GM12864 (cell line): ENCODE measurements at regions not wholly inside any gene's neighbourhood (a gene's known extent, or its start where the extent isn't known, plus 50 kb on each side); places are given as distances from the start of the nearest gene placed in this dataset.

Experiments
- DNase-seq: peaks from one replicate; pipeline ENCODE4 v3.0.0-alpha.2; 2011; ENCODE audit warnings: low read depth
- H3K4me3 ChIP-seq: 2 replicates; pipeline ENCODE4 v1.5.1; 2011; ENCODE audit warnings: mild to moderate bottlenecking, low read depth, low read length, control low read depth
- TF ChIP-seq, protein P1 (sequence below): IDR thresholded peaks from 2 replicates; pipeline ENCODE4 v1.5.1; 2011; ENCODE audit warnings: low read depth, mild to moderate bottlenecking, moderate library complexity, low read length, control low read depth, inconsistent platforms; ENCODE audit errors: missing control alignments

DNA sequence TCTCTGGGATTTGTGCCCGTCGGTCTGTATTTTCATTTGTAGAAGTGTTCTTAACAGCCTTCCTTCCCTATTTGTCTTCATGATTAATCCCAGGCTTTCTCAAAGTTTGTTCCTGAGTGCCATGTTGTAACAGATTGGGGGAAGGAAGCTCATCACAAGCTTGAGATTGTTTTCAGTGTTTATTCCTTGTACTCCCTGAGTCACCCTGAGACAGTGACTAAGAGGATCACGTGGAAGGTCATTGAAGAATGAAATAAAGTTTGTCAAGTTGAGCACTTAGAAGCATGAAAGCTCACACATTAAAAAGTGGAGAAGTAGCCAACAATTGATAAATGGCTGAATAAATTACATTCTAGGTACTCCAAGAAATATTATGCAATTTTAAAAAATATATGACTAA is 153.5 kb upstream of the FAM241A start:
- no peak for DNase-seq
- H3K4me3 ChIP-seq, result no peak overlapping the region
- TF ChIP-seq, protein P1, sequence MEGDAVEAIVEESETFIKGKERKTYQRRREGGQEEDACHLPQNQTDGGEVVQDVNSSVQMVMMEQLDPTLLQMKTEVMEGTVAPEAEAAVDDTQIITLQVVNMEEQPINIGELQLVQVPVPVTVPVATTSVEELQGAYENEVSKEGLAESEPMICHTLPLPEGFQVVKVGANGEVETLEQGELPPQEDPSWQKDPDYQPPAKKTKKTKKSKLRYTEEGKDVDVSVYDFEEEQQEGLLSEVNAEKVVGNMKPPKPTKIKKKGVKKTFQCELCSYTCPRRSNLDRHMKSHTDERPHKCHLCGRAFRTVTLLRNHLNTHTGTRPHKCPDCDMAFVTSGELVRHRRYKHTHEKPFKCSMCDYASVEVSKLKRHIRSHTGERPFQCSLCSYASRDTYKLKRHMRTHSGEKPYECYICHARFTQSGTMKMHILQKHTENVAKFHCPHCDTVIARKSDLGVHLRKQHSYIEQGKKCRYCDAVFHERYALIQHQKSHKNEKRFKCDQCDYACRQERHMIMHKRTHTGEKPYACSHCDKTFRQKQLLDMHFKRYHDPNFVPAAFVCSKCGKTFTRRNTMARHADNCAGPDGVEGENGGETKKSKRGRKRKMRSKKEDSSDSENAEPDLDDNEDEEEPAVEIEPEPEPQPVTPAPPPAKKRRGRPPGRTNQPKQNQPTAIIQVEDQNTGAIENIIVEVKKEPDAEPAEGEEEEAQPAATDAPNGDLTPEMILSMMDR, result no peak

DNA sequence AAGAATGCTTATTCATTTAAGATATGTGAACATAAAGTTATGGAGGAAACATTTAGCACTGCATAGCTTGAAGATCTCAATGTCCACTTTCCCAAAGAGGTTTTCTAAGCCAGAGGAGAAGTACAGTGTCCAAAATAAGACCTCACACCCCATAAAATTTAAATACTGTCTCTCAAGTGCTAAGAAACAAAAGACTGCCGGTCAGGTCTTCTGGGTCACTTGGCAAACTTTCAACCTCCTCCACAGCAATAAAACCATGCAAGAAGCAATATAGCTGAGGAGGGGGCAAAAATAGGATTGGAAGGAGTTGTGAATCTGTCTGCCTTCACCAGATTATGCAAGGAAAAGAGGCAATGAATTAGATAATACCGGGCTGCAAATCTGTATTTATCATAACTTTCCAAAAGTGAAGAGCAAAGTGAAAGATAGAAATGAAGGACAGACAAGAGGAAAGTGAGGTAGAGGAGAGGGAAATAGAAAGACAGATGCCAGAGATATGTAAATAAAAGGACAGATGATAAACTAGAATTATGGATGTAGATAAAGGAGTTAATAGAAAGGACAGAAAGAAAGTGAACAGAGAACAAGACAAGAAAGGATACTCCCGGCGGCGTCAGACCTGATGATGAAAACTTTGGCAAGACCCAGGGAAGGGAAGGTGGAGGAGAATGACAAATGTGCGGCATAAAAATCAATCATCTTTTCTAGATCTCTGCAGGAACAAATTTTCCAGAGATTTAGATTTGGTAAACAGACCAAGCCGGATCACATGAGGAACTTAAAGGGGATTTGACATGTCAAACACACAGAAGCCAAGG is 152.7 kb upstream of the FAM241A start:
- no peak for DNase-seq
- TF ChIP-seq, protein P1, result no peak
- no peak overlapping the region for H3K4me3 ChIP-seq

DNA sequence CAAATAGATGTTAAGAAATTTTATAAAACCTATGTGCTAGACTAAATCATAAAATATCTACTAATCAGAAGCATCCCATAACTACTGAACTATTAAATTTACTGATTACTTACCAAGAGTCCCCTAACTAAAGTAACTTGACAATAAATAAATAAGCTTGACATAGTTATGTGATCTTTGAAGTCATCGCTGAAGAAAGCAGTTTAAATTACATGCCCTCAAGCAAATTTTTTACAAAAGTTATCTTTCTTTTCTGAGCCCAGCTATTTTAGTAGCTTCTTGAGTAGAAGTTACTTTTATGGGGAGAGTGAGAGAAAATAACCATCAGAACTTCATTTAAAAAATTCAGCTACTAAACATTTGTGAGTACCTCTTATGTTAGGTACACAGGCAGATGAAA is 150.9 kb upstream of the FAM241A start:
- TF ChIP-seq, protein P1, result no peak
- no peak overlapping the region for H3K4me3 ChIP-seq
- DNase-seq, result no peak

DNA sequence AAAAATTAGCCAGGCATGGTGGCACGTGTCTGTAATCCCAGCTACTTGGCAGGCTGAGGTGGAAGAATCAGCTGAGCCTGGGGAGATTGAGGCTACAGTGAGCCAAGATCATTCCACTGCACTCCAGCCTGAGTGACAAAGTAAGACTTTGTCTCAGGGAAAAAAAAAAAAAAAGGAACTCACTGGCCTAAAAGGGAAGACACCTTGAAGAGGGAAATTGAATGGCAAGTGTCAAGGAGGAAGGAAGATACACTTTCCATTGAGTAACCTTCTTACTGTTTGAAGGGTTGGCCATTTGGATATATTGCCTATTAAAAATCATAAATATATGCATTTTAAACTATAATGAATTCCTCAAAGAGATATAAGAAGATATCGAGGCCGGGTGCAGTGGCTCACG is 147.5 kb upstream of the FAM241A start:
- H3K4me3 ChIP-seq, result no peak overlapping the region
- TF ChIP-seq, protein P1, result no peak
- DNase-seq, result no peak

DNA sequence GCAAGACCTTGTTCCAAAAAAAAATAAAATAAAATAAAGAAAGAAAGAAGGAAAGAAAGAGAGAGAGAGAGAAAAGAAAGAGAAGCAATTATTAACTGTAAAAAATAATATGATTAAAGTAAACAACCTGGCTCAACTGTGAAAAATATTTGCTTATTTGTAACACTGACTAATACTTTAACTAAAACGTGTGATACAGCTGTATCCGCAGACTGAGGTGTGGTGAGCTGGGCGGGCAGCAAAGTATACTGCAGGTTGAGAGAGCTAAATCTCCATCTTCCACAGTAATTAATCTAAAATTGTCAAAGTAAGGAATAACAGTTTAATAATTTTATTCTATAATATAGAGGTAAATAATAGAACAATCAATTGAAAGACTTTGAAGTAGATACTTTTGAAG is 145.5 kb upstream of the FAM241A start:
- DNase-seq, result no peak
- TF ChIP-seq, protein P1, result no peak
- H3K4me3 ChIP-seq, result no peak overlapping the region

DNA sequence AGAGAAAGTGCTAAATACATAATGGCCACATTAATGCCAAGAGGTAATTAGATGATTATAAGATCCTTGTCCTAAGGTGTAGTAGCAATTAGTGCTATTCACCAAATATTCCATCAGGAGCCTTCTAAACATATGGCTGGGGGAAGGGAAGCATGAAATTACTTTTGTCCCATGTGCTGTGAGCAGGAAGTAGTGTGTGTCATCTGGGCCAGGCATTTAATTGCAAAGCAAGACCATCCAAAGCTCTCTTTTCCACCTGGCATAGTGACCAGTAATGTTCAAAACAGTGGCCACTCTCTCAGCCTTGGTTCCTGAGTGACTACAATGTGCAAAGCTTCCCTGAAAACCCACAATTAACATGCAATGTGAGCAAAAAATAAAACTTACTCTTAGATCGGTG is 144.2 kb upstream of the FAM241A start:
- no peak for DNase-seq
- TF ChIP-seq, protein P1, result no peak

DNA sequence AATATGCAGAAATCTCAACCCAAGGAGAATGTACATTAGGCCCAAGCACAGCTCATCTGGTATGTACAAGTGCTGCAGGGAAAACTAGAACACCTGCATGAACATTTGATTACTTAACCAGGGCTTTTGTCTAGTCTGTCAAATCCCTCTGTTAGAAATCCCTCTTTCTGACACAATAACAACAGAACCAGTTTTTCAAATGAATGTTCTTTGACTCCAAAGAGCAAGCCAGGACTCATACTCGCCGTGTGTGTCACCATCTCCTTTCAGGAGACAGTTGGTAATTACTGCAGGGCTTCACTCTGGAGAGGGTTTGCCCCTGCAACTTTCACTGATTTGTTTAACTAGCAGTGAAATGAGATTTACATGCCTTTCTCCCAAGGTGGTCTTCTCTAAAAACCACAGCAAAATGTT is 143.0 kb upstream of the FAM241A start:
- no peak for DNase-seq
- H3K4me3 ChIP-seq, result no peak overlapping the region
- TF ChIP-seq, protein P1, result no peak

More for the DNA sequence above, 144.2 kb upstream of the FAM241A start:
- no peak overlapping the region for H3K4me3 ChIP-seq
